Thymus (tissue), 11 donors: ENCODE measurements at regions not wholly inside any gene's neighbourhood (a gene's known extent, or its start where the extent isn't known, plus 50 kb on each side); places are given as distances from the start of the nearest gene placed in this dataset.

ENCODE experiments used
- DNase-seq, 9 donors: peaks; one replicate each; pipeline ENCODE4 v3.0.0-alpha.2; 2013; ENCODE audit warnings: low spot score in 9 of 9, low read depth in 6 of 9, missing footprints in 1 of 9
- H3K27ac ChIP-seq, 2 donors: one replicate each; pipeline ENCODE4 v1.5.1; 2013; ENCODE audit warnings: control low read depth in 1 of 2, low read depth in 1 of 2, low read length in 1 of 2, mild to moderate bottlenecking in 1 of 2, moderate library complexity in 1 of 2
- H3K27me3 ChIP-seq, 2 donors: one replicate each; pipeline ENCODE4 v1.5.1; 2013; ENCODE audit warnings: low read length in 1 of 2; ENCODE audit not compliant: control insufficient read depth in 2 of 2, insufficient read depth in 1 of 2
- H3K36me3 ChIP-seq, 2 donors: one replicate each; pipeline ENCODE4 v1.5.1; 2013; ENCODE audit warnings: low read length in 1 of 2, mild to moderate bottlenecking in 1 of 2, moderate library complexity in 1 of 2; ENCODE audit not compliant: control insufficient read depth in 2 of 2, insufficient read depth in 2 of 2
- H3K4me1 ChIP-seq, 2 donors: one replicate each; pipeline ENCODE4 v1.5.1; 2013; ENCODE audit warnings: low read length in 2 of 2; ENCODE audit not compliant: control insufficient read depth in 2 of 2, insufficient read depth in 2 of 2
- H3K4me3 ChIP-seq, 2 donors: one replicate each; pipeline ENCODE4 v1.5.1; 2013; ENCODE audit warnings: low read length in 2 of 2, control low read depth in 1 of 2, mild to moderate bottlenecking in 1 of 2
- H3K9me3 ChIP-seq, 2 donors: one replicate each; pipeline ENCODE4 v1.5.1; 2013; ENCODE audit warnings: low read length in 1 of 2, mild to moderate bottlenecking in 1 of 2; ENCODE audit not compliant: control insufficient read depth in 2 of 2, insufficient read depth in 1 of 2
- WGBS: extraction: QIAGEN DNeasy Blood & Tissue Kit; methylation state at CpG from one replicate; pipeline ENCODE4 v1.1.7; 2013; 5-methylcytosine and 5-hydroxymethylcytosine counted together
- donor health status: healthy.

DNA sequence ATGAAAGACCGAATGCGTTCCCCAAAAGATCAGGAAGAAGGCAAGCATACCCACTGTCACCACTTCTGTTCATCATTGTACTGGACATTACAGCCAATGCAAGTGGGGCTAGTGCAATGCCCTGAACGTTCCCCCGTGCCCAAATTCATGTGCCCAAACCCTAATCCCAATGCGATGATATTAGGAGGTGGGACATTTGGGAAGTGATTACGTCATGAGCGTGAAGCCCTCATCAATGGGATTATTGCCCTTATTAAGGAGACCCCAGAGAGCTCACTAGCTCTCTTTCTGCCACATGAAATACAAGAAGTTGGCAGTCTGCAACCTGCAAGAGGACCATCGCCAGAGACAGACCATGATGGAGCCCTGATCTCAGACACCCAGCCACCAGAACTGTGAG, 511.4 kb upstream of the TPK1 start:
- no peaks in the 10 kb centered on the region for H3K4me1 ChIP-seq
- H3K36me3 ChIP-seq: no peaks in the 10 kb centered on the region
- no peak overlapping the region for H3K4me3 ChIP-seq
- WGBS: 94% methylated on average over 8 of the region's 8 CpGs
- DNase-seq: no peak
- H3K27me3 ChIP-seq: no peaks in the 10 kb centered on the region
- H3K9me3 ChIP-seq: peaks cover 0 to 3% of the 10 kb centered on the region in 2 donors
- H3K27ac ChIP-seq: no peak overlapping the region

DNA sequence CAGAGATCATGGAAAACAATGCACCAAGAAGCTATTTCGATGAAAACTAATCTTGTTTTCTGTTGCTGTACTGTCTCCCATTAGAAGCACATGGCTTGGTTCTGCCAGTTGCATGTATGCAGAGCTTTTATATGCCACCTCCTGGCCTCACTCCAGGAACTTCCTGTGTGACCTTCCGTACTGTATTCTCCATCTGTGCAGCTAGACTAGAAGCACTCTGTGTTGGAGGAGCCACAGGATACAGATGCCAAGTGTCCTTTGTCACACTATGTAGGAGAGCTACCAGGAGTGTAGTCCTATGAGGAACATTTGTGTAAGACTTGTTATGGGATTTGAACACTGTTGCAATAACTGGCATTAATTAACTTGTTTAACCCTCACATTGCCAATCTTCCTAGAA, 503.5 kb upstream of the TPK1 start:
- 74% methylated on average over 2 of the region's 2 CpGs for WGBS
- Histone ChIP-seq H3K4me3 (no peak overlapping the region), H3K4me1 (no peaks in the 10 kb centered on the region), H3K27ac (no peak overlapping the region), H3K36me3 (no peaks in the 10 kb centered on the region), H3K9me3 (peaks cover 0 to 4% of the 10 kb centered on the region in 2 donors), H3K27me3 (no peaks in the 10 kb centered on the region)
- DNase-seq: no peak

DNA sequence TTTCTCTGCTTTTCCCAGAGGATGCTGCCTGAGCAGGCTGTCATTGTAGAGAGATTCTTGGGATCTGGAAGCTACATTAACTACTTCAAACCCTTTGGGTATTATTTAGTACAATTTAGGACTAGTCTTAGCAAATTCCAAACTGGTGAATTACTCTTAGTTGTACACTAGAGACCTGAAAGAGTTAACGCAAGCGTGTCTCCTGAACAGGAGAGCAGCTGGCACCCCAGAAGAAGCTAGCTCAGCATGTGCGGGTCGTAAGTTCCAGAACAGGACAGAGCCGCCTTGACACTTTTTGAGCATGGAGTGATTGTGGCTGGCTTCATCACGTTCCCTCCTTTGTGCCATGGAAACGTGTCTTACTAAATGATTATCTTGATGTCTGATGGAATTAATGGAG, 495.7 kb upstream of the TPK1 start:
- DNase-seq: no peak
- Histone ChIP-seq H3K36me3 (no peaks in the 10 kb centered on the region), H3K4me1 (no peaks in the 10 kb centered on the region), H3K9me3 (peaks cover 0 to 10% of the 10 kb centered on the region in 2 donors), H3K27ac (no peak overlapping the region), H3K27me3 (no peaks in the 10 kb centered on the region), H3K4me3 (no peak overlapping the region)
- 91% methylated on average over 7 of the region's 7 CpGs for WGBS

DNA sequence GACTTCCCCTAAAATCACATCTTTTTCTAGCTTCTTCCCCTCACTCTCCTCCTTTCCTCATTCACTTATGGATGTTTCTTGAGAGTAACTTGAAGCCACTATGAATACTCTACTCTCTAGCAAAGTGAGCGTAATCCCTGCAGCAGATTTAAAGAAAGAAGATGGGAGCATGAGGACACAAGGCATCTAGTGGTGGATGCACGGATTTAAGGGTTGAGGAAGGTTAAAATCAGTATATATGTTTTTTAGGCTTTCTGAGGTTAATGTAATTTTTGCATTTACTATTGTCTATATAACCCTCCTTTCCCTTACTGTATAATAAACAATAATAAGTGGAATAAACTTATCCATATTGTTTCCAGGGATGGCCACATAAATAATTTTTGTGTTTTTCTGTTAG, 495.2 kb upstream of the TPK1 start:
- H3K27me3 ChIP-seq: no peaks in the 10 kb centered on the region

DNA sequence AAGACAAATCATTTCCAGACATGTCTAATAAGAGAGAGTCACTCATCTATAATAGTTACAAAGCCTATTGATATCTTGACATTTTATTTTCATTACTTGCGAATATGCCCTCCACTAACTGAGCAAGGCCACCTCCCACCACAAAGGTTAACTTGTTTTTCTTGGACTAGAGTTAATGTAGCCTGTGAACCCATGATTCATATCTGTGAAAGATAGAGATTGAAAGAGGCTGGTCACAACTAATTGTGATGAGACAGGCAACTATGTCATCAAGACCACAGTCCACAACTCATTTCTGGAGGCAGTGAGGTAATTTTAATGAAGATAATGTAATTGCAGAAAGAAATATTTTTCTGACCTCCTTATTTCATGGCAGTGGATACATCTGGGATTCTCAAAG, 491.8 kb upstream of the TPK1 start:
- Histone ChIP-seq H3K36me3 (no peaks in the 10 kb centered on the region), H3K4me3 (no peak overlapping the region), H3K27me3 (no peaks in the 10 kb centered on the region), H3K9me3 (peaks cover 2 to 9% of the 10 kb centered on the region in 2 donors), H3K27ac (no peak overlapping the region), H3K4me1 (no peaks in the 10 kb centered on the region)
- 93% methylated on average over 1 of the region's 1 CpG for WGBS
- DNase-seq: no peak

More for the DNA sequence above, 495.2 kb upstream of the TPK1 start:
- Histone ChIP-seq H3K27ac (no peak overlapping the region), H3K4me3 (no peak overlapping the region), H3K4me1 (no peaks in the 10 kb centered on the region), H3K9me3 (peaks cover 0 to 10% of the 10 kb centered on the region in 2 donors), H3K36me3 (no peaks in the 10 kb centered on the region)
- WGBS: 77% methylated on average over 2 of the region's 2 CpGs
- DNase-seq: no peak

DNA sequence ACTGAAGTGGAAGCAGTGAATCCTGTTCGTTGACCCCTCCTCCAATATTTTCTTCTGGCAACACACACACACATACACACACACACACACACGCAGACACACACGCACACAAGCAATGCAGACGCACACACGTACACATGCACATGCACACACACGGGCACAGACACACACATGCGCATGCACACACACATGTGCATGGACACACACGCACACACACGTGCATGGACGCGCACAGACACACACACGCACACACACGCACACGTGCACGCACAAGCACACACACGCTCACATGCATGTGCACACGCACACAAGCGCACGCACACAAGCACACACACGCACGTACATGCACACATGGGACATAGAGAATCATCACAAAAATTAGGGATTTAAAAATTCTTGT, 488.2 kb upstream of the TPK1 start:
- 97% methylated on average over 21 of the region's 21 CpGs for WGBS

DNA sequence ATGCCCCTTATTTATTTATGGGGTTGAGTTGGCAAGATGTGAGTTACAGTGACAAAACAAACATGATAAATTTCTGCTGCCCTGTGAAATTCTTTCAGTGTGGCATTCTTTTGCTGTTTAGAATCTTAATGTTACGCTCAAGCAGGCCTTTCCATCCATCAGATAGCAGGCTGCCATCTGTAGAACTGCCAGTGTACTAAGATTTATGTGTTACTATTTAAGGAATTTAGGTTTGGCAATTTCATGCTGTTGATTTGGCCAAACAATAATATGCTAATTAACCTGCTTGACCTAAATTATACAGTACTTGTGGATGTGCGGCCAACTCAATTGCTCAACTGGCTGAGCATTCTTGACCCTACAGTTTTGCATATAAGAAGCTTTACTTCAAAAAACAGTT, 477.7 kb upstream of the TPK1 start:
- Histone ChIP-seq H3K27me3 (no peaks in the 10 kb centered on the region), H3K36me3 (no peaks in the 10 kb centered on the region), H3K4me1 (no peaks in the 10 kb centered on the region), H3K27ac (no peak overlapping the region), H3K4me3 (no peak overlapping the region), H3K9me3 (peaks cover 0 to 5% of the 10 kb centered on the region in 2 donors)
- no peak for DNase-seq
- WGBS: 90% methylated on average over 2 of the region's 2 CpGs

More for the DNA sequence above, 488.2 kb upstream of the TPK1 start:
- Histone ChIP-seq H3K4me3 (no peak overlapping the region), H3K9me3 (peaks cover 2 to 4% of the 10 kb centered on the region in 2 donors), H3K36me3 (no peaks in the 10 kb centered on the region), H3K27me3 (no peaks in the 10 kb centered on the region), H3K4me1 (no peaks in the 10 kb centered on the region), H3K27ac (no peak overlapping the region)
- no peak for DNase-seq

DNA sequence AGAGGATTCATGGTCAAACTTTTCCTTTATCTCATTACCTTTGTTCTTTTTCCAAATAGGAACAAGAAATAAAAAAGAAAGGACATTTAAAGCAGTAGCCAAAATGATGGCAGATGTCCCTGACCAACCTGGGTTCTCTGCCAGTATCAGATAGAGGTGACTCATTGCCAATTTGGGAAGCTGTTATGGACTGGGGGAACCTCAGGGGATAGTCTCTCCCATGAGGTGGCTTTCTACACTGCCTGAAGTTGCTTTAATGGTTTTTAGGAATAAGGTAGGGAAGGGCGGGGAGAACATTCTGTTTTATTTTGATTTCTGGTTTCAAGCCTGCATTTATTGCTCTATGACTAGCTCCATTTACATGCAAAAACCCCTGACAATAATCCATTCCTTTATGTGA, 457.9 kb upstream of the TPK1 start:
- Histone ChIP-seq H3K9me3 (no peaks in the 10 kb centered on the region), H3K36me3 (no peaks in the 10 kb centered on the region), H3K4me1 (no peaks in the 10 kb centered on the region), H3K27me3 (no peaks in the 10 kb centered on the region), H3K4me3 (no peak overlapping the region), H3K27ac (no peak overlapping the region)
- no peak for DNase-seq
- 91% methylated on average over 1 of the region's 1 CpG for WGBS

DNA sequence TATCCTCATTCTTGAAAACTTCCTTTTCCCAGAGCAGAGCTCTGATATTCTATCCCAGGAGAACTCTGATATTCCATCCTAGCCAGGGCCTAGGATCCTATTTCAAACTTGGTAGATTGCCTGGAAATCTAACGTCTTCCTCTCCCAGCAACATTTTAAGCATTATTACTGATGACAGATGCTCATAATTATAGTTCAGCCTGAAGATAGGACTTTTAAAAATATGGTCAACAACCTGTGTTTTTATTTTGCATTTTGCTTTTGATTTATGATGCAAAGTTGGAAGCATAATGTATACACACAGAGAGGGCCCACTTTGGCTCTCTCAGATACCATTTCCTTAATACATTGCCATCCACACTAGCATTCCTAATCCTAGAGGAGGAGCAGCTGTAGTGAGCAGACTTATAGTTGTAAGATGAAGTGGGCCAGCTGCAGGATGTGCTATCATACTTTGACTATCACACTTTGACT, 457.4 kb upstream of the TPK1 start:
- Histone ChIP-seq H3K36me3 (no peaks in the 10 kb centered on the region), H3K4me3 (no peak overlapping the region), H3K27me3 (no peaks in the 10 kb centered on the region), H3K4me1 (no peaks in the 10 kb centered on the region), H3K9me3 (no peaks in the 10 kb centered on the region), H3K27ac (no peak overlapping the region)
- WGBS: 91% methylated on average over 1 of the region's 1 CpG
- DNase-seq: no peak

DNA sequence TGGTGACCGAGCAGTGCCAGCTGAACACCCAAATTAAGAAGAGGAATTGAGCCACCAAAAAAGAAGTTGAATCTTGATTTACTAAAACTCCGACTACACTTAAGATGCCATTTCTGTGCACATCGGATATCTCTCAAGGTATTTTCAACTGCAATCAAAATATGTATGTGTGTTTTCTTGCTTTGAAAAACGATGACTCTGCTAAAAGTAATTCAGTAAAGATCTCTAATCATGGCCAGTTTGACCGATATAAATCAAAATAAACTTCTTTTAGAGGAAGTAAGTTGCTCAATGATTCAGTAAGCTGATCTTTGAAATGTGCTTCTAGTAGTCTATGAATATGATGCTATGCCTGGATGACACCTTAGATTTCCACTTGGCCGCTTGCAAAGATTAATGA, 453.5 kb upstream of the TPK1 start:
- H3K36me3 ChIP-seq: no peaks in the 10 kb centered on the region
- 91% methylated on average over 6 of the region's 6 CpGs for whole genome bisulfite sequencing
- no peak for DNase-seq
- no peaks in the 10 kb centered on the region for H3K27me3 ChIP-seq
- no peaks in the 10 kb centered on the region for H3K4me1 ChIP-seq
- H3K9me3 ChIP-seq: peaks cover 0 to 4% of the 10 kb centered on the region in 2 donors
- H3K4me3 ChIP-seq: no peak overlapping the region
- H3K27ac ChIP-seq: no peak overlapping the region
